ENCODE measurements at regions not wholly inside any gene's neighbourhood (a gene's known extent, or its start where the extent isn't known, plus 50 kb on each side); places are given as distances from the start of the nearest gene placed in this dataset.

- TF ChIP-seq ELK1 (IDR thresholded peaks at IDR 0.05; ENCODE audit: borderline replicate concordance, low read depth, low read length) (no peak), SMC3 (IDR thresholded peaks at IDR 0.05; ENCODE audit: low read depth, low read length) (no peak), RAD21 (IDR thresholded peaks at IDR 0.05; ENCODE audit: low read length) (no peak)
- H3K4me2 ChIP-seq (ENCODE audit: low read depth, low read length), result no peak overlapping the region
- H4K8ac ChIP-seq (ENCODE audit: low read depth in 2 of 2, low read length in 2 of 2), result no peak overlapping the region
- BruUV-seq (replicated peaks), result no TSS peak
- no peak overlapping the region for H3K27ac ChIP-seq (ENCODE audit: insufficient read depth, low read length)
- intact Hi-C loops (cut with micrococcal nuclease) (no loop called here), dilution Hi-C loops (cut with HindIII; ENCODE audit: low sequenced_read_pairs, unreplicated experiment) (no loop called here), in situ Hi-C loops (cut with MboI; ENCODE audit: low sequenced_read_pairs) (no loop called here)
- no peaks in the 10 kb centered on the region for H3K36me3 ChIP-seq (ENCODE audit: control insufficient read depth, insufficient read depth, low read length)
- no peak overlapping the region for H3K4me3 ChIP-seq (ENCODE audit: insufficient read depth, low read depth, low read length)
- H3K79me1 ChIP-seq (ENCODE audit: low read depth in 1 of 2, low read length in 2 of 2), result no peaks in the 10 kb centered on the region
- no peak overlapping the region for H3K14ac ChIP-seq (replicated peaks; ENCODE audit: low read depth, low read length)
- H2BK5ac ChIP-seq (ENCODE audit: low read depth, low read length, poor library complexity, severe bottlenecking), result no peak overlapping the region
- no peak overlapping the region for H3K9ac ChIP-seq (ENCODE audit: low read depth, low read length)
- H3K27me3 ChIP-seq (ENCODE audit: control insufficient read depth, insufficient read depth, low read length), result no peaks in the 10 kb centered on the region
- no peak overlapping the region for H2BK120ac ChIP-seq (ENCODE audit: low read depth, low read length)
- no peaks in the 10 kb centered on the region for H3K4me1 ChIP-seq (ENCODE audit: control insufficient read depth, insufficient read depth, low read length)
- H4K20me1 ChIP-seq (ENCODE audit: insufficient read depth, low read length), result no peaks in the 10 kb centered on the region
- no peak overlapping the region for H4K5ac ChIP-seq (ENCODE audit: low read depth, low read length)
- CTCF ChIA-PET, result no interaction called here
- no peak overlapping the region for H4K91ac ChIP-seq (ENCODE audit: insufficient read depth, low read depth, low read length)
- ATAC-seq (ENCODE audit: low read depth) (no peak), DNase-seq (no peak)
- no peak overlapping the region for H2AK9ac ChIP-seq (replicated peaks; ENCODE audit: low read depth, low read length, poor library complexity)
- POLR2A ChIA-PET (ENCODE audit: unreplicated experiment), result no interaction called here
- H3K18ac ChIP-seq (ENCODE audit: low read depth, low read length), result no peak overlapping the region
- H3K9me1 ChIP-seq (ENCODE audit: insufficient read depth, low read length), result no peaks in the 10 kb centered on the region
- H2AFZ ChIP-seq (replicated peaks; ENCODE audit: low read length, poor library complexity), result no peak overlapping the region
- no peak overlapping the region for H2BK15ac ChIP-seq (ENCODE audit: low read depth, low read length)
- H3K9me3 ChIP-seq (ENCODE audit: control insufficient read depth, insufficient read depth, low read length), result no peaks in the 10 kb centered on the region; the same call in 1 of the 2 replicates
- no peak overlapping the region for H2AK5ac ChIP-seq (ENCODE audit: low read depth, low read length)
- H2BK20ac ChIP-seq (ENCODE audit: low read depth, low read length), result no peak overlapping the region
- H3K4ac ChIP-seq (ENCODE audit: low read depth, low read length), result no peak overlapping the region
- H3K23ac ChIP-seq (ENCODE audit: low read depth, low read length), result no peak overlapping the region
- no peak overlapping the region for H3K56ac ChIP-seq (ENCODE audit: extremely low read depth, insufficient read depth, low read length)
- WGBS, 2 experiments (ENCODE audit: extremely low coverage in 2 of 2, insufficient read length in 1 of 2), result 0% methylated on average over 2 of the region's 2 CpGs; no CpG with 5 or more reads in 1 of the 2 experiments
Measured at GRCh38 chr5:136525597-136525996, 160.3 kb upstream of the TRPC7 start.

All from IMR-90 (cell line).